Retinal pigment epithelial cell (primary cell): ENCODE measurements at regions not wholly inside any gene's neighbourhood (a gene's known extent, or its start where the extent isn't known, plus 50 kb on each side); places are given as distances from the start of the nearest gene placed in this dataset.

Experiments used
- DNase-seq: peaks from one replicate; pipeline ENCODE4 v3.0.0-alpha.2; 2010; ENCODE audit warnings: low read depth
- H3K4me3 ChIP-seq: 2 replicates; pipeline ENCODE4 v1.5.1; 2011; ENCODE audit warnings: mild to moderate bottlenecking, low read length, control low read depth, moderate library complexity
- CTCF ChIP-seq: conservative IDR thresholded peaks from 2 replicates; pipeline ENCODE4 v1.5.1; 2011; ENCODE audit warnings: low read depth, low read length, control low read depth, inconsistent platforms

- H3K4me3 ChIP-seq: no peak overlapping the region
- no peak for DNase-seq
- no peak for TF ChIP-seq CTCF
Measured at GRCh38 chr6:143595251-143596036, 82.3 kb upstream of the PHACTR2 start.

DNA sequence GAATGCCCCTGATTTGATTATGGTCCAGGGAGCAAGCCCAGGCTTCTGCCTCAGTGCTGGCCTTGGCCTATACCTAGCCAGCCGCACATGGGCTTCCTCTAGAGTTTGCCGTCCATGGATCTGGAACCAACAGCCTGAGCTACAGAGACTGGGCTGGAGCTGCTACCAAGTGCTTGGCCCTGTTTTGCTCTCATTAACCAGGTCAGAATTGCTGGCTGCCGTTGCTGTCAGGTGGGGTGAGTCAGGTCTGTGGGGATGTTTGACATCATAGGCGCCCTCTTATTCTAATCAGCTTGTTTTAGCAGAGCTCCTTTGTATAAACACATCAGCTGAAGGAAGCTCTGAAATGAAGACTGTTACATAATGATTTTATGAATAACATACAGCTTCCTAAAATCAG is 83.1 kb upstream of the PHACTR2 start:
- H3K4me3 ChIP-seq: no peak overlapping the region
- no peak for TF ChIP-seq CTCF
- peak; percentile 88 for DNase-seq

DNA sequence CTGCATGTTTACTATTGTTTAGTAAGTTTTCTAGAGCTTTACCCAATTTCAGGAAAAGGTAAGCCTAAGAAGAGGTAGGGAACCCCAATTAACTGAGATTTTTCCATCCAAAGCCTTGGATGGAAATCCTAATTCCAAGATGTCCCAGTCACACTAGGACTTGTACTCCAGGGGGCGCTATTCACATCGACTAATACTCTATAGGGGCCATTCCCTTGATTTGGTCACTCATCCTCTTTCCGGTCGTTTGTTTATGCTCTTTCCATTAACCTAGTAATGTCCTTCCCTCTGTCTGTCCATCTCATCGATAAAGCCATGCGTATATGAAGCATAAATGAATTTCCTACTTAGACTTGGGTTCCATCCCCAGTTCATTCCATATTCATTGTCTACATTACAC is 80.8 kb upstream of the FUCA2 start:
- H3K4me3 ChIP-seq: no peak overlapping the region
- TF ChIP-seq CTCF: peak; percentile 34
- DNase-seq: no peak

GRCh38 chr6:143591441-143591840 is 79.9 kb upstream of the FUCA2 start:
- H3K4me3 ChIP-seq: no peak overlapping the region
- TF ChIP-seq CTCF: no peak
- no peak for DNase-seq

DNA sequence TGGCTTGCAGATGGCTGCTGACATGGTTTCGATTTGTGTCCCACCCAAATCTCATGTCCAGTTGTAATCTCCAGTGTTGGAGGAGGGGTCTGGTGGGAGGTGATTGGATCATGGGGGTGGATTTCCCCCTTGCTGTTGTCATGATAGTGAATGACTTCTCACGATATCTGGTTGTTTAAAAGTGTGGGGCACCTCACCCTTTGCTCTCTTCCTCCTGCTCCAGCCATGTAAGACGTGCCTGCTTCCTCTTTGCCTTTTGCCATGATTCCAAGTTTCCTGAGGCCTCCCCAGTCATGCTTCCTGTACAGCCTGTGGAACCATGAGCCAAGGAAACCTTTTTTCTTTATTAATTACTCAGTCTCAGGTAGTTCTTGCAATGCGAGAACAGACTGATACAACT is 77.6 kb upstream of the FUCA2 start:
- DNase-seq: no peak
- no peak for TF ChIP-seq CTCF
- no peak overlapping the region for H3K4me3 ChIP-seq

DNA sequence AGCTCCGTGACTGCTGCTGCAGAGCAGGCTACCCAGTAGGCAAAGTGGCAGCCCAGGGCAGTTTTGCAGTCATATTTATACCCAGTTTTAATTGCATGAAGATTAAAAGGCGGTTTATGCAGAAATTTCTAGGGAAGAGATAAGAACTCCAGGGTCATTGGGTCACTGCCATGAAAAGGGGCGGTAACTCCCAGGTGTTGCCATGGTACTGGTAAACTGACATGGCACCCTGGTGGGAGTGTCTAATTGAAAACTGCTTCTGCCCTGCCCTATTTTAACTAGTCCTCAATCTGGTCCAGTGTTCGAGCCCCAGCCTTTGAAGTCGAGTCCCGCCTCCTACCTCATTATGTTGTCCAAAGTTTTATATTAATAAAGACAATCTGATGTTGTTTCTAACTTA is 75.0 kb upstream of the FUCA2 start:
- TF ChIP-seq CTCF: no peak
- no peak for DNase-seq
- H3K4me3 ChIP-seq: no peak overlapping the region

DNA sequence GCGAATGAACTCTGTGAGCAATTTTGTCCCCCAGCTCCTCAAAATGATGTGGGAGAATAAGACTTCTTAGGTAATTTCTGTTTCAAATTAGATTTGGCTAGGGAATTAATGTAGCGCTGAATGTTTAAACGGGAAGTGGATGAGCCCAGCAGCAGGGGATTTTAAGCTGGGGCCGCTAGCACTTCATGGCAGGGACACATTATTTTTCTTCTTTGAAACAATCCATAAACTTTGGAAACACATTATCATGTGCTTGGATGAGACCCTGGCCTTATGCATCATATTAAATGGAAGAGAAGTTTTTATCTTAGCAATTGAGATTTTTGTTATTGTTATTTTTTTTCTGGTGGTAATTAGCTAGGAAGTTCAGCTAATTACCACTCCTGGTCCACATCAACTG is 74.2 kb upstream of the FUCA2 start:
- no peak for DNase-seq
- no peak overlapping the region for H3K4me3 ChIP-seq
- TF ChIP-seq CTCF: no peak
